Ovary (tissue), 3 donors: ENCODE measurements at regions not wholly inside any gene's neighbourhood (a gene's known extent, or its start where the extent isn't known, plus 50 kb on each side); places are given as distances from the start of the nearest gene placed in this dataset.

Experiments
- POLR2A ChIP-seq: fragments of 450-650 bp; IDR thresholded peaks from one replicate; pipeline ENCODE4 v1.6.1; 2017; ENCODE audit warnings: antibody characterized with exemption, mild to moderate bottlenecking, moderate library complexity
- TF ChIP-seq, protein P1 (sequence below), 3 donors: fragments of 450-650 bp in 2 of 3; fragments of 200-600 bp in 1 of 3; IDR thresholded peaks; one replicate each; pipeline versions ENCODE4 v1.5.1 to v1.8.0; 2016 to 2022; ENCODE audit warnings: antibody characterized with exemption in 3 of 3, mild to moderate bottlenecking in 1 of 3
- donor health status: DM: no; HTN: no; CAD: no.

GRCh38 chr9:82720515-82720914, 342.4 kb downstream of the RASEF start:
- TF ChIP-seq, protein P1, sequence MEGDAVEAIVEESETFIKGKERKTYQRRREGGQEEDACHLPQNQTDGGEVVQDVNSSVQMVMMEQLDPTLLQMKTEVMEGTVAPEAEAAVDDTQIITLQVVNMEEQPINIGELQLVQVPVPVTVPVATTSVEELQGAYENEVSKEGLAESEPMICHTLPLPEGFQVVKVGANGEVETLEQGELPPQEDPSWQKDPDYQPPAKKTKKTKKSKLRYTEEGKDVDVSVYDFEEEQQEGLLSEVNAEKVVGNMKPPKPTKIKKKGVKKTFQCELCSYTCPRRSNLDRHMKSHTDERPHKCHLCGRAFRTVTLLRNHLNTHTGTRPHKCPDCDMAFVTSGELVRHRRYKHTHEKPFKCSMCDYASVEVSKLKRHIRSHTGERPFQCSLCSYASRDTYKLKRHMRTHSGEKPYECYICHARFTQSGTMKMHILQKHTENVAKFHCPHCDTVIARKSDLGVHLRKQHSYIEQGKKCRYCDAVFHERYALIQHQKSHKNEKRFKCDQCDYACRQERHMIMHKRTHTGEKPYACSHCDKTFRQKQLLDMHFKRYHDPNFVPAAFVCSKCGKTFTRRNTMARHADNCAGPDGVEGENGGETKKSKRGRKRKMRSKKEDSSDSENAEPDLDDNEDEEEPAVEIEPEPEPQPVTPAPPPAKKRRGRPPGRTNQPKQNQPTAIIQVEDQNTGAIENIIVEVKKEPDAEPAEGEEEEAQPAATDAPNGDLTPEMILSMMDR (IDR thresholded peaks at IDR 0.05): no peak
- TF ChIP-seq POLR2A: no peak
